ENCODE measurements at regions not wholly inside any gene's neighbourhood (a gene's known extent, or its start where the extent isn't known, plus 50 kb on each side); places are given as distances from the start of the nearest gene placed in this dataset.
A peak's percentile ranks its signal among the peaks of the same experiment; 100 is the strongest.

DNA sequence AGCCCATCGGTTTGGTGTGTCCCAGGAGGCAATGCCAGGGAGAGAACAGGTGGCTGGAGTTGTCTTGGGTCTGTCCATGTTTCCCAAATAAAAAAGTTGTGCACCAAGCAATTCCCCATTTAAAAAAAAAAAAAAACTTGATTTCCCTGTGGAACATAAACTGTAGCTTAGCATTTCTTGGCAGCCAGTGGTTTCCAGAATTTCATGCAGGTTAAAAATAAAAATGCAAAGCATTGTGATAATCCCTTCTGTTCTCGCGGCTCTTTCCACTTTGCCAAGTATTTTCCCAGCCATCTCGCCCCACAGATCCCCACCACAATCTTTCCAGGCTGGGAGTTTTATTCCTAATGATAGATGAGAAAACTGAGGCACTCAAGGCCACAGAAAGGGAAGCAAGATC lies 51.4 kb upstream of the MSX1 start:
- DNase-seq: no peak

DNA sequence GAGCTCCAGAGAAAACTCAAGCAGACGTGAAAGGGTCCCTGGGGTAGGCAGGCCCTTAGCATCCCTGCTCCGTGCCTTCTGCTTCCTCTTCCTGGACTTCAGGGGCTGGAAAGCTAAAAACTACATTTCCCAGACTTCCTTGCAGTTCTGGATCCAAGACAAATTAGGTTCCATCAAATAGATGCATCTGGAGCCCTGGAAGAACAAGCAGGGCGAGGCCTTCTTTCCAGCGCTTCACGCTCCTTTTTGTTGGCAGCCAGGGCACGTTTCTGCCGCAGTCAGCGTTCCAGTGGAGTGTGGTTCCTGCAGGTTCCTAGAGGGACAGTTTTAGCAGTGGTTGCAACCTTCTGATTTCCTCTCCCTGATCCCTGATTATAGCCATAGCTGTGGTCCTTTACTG lies 53.6 kb upstream of the MSX1 start:
- no peak for DNase-seq

DNA sequence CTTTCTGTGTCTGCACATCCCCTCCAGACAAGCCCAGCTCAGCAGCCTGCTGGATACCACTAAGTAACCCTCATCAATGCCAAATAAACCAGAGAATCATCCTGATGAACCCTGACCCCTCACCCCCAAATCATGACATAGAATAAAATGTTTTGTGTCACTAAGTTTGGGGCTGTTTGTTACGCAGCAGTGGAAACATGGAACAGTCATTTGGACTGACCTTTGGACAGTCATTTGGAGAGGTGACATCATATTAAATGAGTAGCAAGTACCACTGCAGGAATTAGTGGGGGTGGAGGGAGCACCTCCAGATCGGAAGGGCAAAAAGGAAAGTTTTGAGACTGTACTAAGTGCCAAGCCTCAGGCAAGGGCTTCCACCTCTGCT lies 55.6 kb upstream of the MSX1 start:
- no peak for DNase-seq

DNA sequence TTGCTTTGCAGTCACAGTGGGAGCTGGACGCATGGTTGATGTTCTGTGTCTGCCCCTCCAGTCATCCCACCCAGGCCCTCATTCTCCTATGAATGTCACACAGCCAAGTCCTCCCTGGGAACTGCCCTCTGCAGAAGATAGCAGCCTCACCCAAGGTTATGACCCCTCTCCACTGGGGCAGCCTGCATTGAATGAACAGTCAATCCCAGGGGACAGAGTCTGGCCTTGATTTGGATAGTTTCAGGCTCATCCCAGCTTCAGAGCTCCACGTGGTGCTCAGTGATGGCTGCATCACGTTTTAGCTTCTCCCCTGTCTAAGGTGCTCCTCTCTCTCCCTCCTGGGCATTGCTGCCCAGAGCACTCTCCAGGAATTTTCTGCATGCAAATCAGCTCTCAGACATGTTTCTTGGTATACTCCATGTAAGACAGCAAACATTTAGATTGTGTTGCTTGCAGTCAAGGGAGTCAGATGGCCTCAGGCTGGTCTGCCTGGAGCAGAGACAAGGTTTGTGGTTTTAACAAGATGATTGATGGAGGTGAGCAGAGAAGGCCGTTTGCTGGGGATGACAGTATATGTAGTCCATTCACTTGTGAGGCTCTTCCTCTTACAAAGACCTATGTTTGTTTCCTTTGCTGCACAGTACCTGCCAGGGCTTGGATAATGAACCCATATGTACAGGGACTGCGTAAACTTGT lies 56.1 kb upstream of the MSX1 start:
- no peak for DNase-seq

DNA sequence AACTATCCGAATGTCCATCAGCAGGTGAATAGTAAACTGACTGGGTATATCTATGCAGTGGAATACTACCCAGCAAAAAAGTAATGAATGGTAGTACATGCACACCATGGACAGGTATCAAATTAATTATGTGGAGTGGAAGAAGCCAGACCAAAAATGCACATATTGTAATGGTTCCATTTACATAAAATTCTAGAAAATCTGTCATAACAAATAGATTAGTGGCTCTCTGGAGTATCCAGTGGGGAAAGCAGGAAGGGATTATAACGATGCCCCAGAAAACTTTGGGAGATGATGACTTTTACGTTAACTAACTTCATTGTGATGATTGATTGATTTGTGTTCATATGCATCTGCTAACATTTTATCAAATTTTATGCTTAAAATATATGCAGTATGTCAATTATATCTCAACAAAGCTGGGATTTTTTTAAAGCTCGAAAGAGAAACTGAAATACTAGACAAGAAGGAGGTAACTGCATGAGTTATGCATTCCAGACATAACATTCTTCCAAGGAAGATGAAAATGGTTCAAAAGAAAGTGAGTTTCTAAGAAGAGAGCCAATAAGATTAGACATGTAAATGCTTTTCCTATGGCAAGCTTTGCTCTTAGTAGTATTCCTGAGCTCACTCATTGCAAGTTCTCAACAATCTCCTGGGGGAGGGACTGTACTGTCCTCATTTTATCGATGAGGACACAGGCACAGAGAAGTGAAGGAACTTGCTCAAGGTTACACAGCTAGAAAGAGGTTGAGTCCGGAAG lies 58.6 kb upstream of the MSX1 start:
- no peak for DNase-seq

DNA sequence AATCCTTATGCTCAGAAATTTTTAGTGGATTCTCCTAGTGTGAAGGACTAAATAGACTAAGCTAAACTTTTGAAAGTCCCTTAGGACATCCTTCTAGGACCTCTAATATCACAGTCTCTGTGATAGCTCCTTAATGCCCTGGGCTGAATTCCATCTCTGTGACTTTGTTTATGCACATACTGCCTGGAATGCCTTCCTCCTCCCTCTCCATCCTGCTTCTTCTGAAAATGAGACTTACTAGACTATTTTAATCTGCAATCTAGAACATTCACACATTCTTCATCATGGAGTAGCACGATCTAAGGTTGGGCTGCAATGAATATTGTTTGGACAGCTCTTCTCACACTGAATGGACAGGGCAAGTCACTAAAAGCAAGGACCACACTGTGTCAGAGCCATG lies 65.0 kb upstream of the MSX1 start:
- DNase-seq: no peak

DNA sequence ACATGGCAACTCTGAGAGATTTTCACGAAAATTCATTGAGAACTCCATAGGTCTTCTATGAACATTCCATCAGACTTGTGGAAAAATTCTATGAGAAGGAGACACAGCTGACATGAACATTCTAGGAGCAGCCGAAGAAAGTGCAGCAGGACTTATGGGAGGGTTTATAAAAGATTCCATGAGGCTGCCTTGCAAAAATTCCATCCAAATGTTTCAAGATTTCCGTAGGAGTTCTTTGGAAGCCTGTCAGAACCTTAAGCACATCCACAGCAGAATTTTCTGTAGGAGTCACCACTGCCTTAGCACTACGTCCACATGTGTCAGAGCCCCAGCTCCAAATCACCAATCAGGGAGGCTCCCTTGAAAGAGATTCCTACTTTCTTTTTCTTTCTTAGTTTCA lies 67.0 kb upstream of the MSX1 start:
- DNase-seq: no peak

DNA sequence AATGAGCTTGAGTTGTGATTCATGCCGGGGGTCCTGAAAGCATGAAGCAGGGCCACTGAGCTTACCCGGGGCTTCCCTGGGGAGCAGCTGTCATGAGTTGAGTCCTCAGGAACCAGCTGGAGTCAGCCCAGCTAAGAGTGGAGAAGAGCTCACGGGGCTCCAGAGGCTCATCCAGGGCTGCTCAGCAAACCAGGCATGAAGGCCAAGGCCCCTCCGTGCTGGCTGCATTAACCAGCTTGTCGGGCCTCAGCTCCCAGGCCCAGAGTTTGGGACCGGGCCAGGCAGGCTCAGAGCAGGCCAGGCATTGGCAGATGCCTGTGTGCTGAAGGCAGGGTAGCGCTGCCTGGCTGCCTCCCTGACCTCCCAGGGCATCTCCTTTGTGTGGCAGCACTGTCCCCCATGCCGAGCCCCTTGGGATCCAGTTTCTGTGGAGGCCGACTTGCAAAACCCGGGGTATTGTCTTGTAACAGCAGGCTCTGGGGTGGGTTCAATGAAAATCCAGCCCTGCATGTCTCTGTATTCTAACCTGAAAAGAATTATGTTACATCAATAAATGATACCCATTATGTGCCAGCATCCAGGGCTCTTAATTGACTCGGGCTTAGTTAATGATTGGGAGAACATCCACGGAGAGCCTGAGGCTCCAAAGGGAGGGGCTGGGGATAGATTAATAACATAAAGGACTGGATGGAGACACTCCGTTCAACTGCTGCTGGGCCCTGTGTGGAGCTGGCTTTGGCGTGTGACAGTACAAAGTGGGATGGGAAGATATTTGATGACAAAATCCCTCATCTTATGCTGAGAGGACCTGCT lies 68.0 kb upstream of the MSX1 start:
- no peak for DNase-seq

DNA sequence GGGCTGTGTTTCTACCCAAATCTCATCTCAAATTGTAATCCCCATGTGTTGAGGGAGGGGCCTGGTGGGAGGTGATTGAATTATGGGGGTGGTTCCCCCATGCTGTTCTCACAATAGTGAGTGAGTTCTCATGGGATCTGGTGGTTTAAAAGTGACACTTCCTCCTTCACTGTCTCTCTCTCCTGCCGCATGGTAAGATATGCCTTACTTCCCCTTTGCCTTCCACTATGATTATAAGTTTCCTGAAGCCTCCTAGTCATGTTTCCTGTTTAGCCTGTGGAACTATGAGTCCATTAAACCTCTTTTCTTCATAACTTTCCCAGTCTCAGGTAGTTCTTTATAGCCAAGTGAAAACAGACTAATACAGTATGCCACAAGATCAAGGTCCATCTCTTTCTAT lies 70.0 kb upstream of the MSX1 start:
- peak; percentile 5 for DNase-seq

DNA sequence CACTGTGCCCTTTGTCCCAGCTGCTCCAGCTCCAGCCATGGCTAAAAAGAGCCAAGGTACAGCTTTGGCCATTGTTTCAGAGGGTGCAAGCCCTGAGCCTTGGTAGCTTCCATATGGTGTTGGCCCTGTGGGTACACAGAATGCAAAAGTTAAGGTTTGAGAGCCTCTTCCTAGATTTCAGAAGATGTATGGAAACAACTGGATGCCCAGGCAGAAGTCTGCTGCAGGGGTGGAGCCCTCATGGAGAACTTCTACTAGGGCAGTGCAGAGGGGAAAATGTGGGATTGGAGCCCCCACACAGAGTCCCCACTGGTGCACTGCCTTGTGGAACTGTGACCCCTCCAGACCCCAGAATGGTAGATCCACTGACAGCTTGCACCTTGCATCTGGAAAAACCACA lies 70.9 kb upstream of the MSX1 start:
- DNase-seq: no peak

DNA sequence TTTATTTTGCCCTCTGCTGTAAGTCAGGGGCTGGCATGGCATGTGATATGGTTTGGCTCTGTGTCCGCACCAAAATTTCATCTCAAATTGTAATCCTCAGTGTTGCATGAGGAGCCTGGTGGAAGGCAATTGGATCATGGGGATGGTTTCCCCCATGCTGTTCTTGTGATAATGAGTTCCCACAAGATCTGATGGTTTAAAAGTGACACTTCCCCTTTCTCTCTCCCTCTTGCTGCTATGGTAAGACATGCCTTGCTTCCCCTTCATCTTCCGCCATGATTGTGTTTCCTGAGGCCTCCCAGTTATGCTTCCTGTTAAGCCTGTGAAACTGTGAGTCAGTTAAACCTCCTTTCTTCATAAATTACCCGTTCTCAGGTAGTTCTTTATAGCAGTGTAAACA lies 72.0 kb upstream of the MSX1 start:
- peak; percentile 79 for DNase-seq

DNA sequence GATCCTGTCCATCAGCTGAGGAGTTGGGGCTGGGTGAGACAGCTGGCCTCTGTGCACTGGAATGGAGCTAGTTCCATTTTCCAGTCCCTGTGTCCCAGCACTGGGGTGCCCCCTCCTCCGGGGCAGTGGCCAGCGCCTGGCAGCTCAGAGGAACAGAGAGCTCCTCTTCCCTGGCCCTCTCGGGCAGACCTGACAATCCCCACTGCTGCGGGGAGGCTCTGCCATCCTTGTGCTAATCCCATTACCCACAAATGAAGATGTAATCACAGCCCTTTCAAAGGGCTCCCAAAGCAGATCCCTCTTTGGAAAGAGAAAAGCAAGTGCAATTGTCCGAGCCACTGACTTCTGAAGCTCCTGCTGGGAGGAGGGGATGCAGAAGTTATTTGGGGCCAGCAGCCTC lies 75.1 kb upstream of the MSX1 start:
- no peak for DNase-seq

DNA sequence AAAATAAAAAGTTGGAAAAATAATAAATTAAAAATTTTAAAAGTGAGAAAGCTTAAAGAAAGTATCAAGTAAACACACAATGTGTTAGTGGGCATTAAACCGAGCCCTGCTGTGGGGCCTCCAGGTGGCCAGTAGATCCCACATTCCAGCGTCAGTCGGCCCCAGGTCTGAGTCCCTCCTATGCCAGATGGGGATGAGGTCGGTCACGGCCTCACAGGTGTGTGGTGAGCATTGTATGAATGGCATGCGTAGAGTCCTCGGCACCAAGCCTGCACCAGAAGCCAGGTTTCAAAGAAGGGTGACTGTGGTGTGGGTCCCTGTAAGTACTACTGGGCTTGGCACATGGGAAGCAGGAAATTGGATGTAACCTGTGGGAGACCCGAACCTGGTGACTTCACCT lies 75.6 kb upstream of the MSX1 start:
- no peak for DNase-seq

DNA sequence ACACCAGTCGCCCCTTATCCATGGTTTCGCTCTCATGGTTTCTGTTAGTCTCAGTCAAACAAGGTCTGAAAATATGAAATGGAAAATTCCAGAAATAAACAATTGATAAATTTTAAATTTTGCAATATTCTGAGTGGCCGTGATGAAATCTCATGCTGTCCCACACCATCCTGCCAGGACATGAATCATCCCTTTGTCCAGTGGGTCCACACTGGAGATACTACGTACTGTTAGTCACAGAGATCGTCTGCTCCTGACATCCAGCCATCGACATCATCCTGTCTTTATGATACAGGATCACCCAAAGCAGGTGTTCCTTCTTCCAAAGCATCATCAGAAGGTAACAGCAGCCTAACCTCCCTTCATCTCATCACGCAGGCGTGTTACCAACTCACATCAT lies 76.5 kb upstream of the MSX1 start:
- DNase-seq: no peak

DNA sequence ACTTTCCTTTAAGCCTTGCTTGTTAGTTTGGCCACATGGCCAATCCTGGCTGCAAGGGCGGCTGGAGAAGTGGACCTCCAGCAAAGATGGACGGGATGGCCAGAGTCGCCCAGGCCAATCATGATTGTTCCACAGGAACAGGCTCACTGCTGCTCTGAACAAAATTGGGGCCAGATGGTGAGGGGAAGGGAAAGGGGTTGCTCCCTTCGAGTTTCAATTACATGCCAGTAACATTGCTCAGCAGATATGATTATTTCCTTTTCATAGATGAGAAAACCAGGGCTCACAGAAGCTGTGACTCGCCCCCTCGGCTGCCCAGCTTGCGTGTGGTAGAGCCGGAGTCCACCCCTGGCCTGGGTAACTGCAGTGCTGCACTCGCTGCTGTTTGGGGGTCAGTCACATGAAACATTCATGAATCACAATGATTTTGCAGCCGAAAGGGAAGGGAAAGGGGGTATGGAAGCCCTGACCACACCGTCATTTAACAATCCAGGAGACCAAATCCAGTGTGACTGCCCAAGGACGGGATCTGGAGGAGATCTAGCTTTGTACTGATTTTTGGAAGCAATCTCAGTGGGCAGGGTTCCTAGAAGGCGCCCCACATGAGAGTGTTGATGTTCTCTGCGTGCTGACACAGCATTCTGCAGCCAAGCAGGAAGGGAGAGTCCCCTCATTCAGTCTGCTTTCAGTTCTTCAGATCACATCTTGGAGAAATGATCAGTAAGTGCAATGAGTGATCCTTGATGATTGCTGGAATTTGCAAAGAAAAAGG lies 77.3 kb upstream of the MSX1 start:
- DNase-seq: no peak

DNA sequence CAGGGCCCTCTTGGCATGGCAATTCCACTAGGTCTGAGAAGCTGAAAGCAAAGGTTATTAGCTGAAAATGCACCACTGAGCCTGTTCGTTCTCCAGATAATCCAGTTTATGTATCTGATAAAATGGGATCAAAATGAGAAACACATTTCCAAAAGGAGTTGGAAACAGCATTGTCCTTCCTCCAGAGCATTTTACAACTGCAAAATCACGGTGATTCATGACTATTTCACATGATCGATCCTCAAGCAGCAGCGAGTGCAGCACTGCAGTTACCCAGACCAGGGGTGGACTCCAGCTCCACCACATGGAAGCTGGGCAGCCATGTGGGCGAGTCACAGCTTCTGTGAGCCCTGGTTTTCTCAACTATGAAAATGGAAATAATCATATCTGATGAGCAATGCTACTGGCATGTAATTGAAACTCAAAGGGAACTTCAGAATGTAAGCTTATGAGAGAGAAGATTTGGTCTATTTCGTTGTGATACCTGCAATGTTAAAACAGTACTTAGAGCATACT lies 78.7 kb upstream of the MSX1 start:
- no peak for DNase-seq

DNA sequence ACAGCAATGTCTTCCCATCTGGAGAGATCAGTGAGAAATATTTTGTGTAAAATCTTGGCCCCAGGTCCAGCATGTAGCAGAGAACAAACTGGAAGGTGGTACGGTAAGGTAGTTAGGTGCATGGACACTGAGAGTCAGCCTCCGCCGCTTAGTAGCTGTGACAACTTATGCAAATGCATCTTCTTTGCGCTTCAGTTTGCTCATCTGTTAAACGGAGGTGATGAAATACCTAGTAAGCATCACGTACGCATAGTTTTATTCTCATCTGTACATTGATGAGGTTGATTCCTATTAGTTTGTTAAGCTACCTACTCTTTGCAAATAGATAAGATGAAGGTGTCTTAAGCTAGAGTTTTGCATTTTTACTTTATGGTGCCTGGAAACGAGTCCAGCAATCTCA lies 80.0 kb upstream of the MSX1 start:
- no peak for DNase-seq

DNA sequence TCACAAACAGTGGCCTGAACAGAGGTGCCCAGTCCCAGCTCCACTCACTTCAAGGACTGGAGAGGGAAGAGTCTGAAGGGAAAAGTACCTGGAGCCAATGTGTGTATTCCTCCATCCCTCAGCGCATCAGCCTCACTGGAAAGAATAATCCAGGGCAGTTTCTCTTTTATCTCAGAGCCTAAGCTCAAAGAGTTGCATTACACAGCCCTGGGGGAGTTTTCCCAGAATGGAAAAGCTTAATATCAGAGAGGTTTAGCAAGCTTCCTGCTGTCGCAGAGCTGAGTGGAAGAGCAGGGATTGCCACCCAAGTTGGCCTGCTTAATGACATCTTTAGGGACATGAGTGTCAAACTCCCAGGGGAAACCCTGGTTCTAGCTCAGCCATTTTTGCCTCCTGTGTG lies 80.4 kb upstream of the MSX1 start:
- no peak for DNase-seq

DNA sequence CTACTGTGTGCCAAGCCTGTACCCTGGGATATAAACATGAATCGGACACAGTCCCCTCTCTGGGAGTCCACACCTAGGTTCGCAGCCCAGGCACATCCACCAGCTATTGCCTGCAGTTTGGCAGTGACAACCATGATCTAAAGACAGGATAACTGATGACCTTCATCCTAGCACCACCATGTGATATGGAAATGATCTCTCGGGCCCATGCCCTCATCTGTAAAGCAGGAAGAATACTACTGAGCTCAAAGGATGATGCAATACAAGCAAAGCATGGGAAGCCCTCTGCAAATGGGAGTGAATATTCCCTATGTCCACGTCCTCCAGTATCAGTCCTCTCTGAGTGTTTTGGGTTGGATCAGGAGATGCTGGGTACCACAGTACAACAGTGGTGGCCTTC lies 80.9 kb upstream of the MSX1 start:
- DNase-seq: no peak

DNA sequence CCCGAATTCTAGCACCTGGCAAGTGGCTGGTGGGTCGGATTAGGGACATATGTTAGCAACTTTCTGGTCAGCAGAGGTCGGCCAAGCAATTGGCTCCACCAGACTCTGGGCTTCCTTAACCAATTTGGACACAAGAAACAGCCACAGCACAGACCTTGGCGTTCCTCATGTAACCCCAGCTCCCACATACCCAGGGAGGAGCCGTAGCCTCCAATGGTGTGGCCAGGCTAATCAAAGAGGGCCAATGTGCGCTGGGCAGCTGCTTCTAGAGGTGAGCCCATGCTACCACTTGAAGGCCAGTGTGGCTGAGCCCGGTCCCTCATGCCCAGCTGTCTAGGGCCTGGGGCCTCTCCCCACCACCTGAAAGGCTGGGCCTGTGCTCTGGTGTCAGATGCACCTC lies 82.5 kb upstream of the MSX1 start:
- DNase-seq: no peak

DNA sequence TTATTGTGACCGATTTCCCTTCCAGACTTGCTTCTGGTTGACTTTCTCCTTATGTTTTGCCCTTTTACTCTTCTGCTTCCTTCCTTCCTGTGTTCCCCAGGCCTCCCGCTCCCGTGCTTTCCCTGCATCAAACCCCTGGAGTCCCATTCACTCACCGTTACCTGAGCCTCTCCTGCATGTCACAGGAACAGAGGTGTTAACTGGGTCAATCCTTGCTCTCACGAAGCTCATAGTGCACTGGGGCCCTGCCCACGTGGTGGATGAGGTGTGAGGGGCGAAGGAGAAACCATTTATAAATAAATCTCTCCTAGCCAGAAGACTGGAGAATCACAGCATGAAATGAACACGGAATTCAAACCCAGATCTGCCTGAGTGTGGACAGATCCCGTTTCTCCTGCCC lies 83.1 kb upstream of the MSX1 start:
- DNase-seq: no peak

DNA sequence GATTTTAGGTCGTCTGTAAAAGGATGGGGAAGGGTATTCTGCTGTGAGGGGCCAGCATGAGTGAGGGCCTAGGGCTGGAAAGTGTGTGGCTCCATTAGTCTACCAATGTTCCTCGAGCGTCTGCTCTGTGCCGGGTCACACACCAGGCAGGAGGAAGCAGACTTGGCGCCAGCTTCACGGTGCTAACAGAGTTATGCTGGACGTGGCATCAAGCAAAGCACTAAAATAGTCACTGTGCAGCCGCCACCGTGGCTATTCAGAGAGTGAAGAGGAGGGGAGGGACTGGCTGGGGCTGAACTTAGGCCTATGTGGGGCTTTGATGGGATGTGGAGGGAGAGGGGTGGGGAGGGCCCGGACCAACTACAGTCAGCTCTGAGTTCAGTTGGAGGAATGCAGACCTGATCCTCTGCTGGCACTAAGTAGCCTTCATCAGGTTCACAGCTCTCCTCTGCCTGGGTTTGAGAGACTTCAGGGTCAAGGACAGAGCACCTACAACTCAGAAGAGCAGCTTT lies 83.9 kb upstream of the MSX1 start:
- DNase-seq: no peak

DNA sequence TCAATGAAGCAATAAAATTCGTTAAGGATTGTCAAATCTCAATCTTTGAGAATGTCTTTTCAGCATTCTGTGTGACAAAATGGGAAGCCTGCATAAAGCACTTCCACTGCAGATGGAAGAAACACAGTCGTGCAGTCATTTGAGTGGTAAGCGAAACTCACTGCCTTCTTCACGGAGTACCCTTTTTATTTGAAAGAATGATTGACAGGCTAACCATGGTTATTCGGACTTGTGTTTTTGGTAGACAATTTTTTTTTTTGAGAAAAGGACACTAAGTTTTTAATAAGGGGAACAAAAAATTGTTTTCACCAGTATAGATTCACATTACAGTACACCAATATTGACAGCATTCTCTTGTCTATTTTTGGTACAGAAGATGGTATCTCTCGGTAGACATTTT lies 86.9 kb upstream of the MSX1 start:
- no peak for DNase-seq

All from GDM1 (cell line).